HG03432 (cell line): ENCODE measurements at regions not wholly inside any gene's neighbourhood (a gene's known extent, or its start where the extent isn't known, plus 50 kb on each side); places are given as distances from the start of the nearest gene placed in this dataset.

Experiments used
- ATAC-seq: cut with Tn5 transposase; IDR thresholded peaks from one replicate; pipeline ENCODE4 v1.9.1; 2021; ENCODE audit warnings: mild to moderate bottlenecking, moderate library complexity; ENCODE audit not compliant: unreplicated experiment

- ATAC-seq: no peak
Observed at GRCh38 chr3:96705895-96706294, 108.5 kb upstream of the EPHA6 start.

GRCh38 chr3:96706509-96706908 is 107.9 kb upstream of the EPHA6 start:
- no peak for ATAC-seq

GRCh38 chr3:96711816-96712215 is 102.6 kb upstream of the EPHA6 start:
- no peak for ATAC-seq

GRCh38 chr3:96712792-96713191 is 101.6 kb upstream of the EPHA6 start:
- ATAC-seq: no peak

GRCh38 chr3:96719921-96720320 is 94.5 kb upstream of the EPHA6 start:
- no peak for ATAC-seq

- no peak for ATAC-seq
Observed at GRCh38 chr3:96731031-96731430, 83.4 kb upstream of the EPHA6 start.

GRCh38 chr3:96734273-96735009 is 80.0 kb upstream of the EPHA6 start:
- ATAC-seq: no peak

GRCh38 chr3:96748139-96748538 is 66.3 kb upstream of the EPHA6 start:
- no peak for ATAC-seq

- no peak for ATAC-seq
Observed at GRCh38 chr3:96750094-96750767, 64.2 kb upstream of the EPHA6 start.

GRCh38 chr3:96753124-96753523 is 61.3 kb upstream of the EPHA6 start:
- ATAC-seq: no peak

- ATAC-seq: no peak
Observed at GRCh38 chr3:96754128-96754527, 60.3 kb upstream of the EPHA6 start.

- no peak for ATAC-seq
Observed at GRCh38 chr3:96755519-96755918, 58.9 kb upstream of the EPHA6 start.

- no peak for ATAC-seq
Observed at GRCh38 chr3:96756516-96756915, 57.9 kb upstream of the EPHA6 start.

- no peak for ATAC-seq
Observed at GRCh38 chr3:96760956-96761355, 53.4 kb upstream of the EPHA6 start.
